ENCODE measurements at regions not wholly inside any gene's neighbourhood (a gene's known extent, or its start where the extent isn't known, plus 50 kb on each side); places are given as distances from the start of the nearest gene placed in this dataset.

GRCh38 chr6:151170622-151171246, 69.0 kb upstream of the AKAP12 start:
- Mint-ChIP-seq H3K4me1 (no peaks in the 10 kb centered on the region), H3K4me3 (no peak overlapping the region), H3K36me3 (ENCODE audit: low read depth) (no peaks in the 10 kb centered on the region), H3K27ac (no peak overlapping the region), H3K9me3 (peaks cover 4% of the 10 kb centered on the region), H3K27me3 (ENCODE audit: low read depth) (peaks cover 4% of the 10 kb centered on the region)
- no peak for TF ChIP-seq CTCF (IDR thresholded peaks at IDR 0.05; ENCODE audit: unreplicated experiment in 3 of 3)

GRCh38 chr6:151172751-151173150, 67.0 kb upstream of the AKAP12 start:
- Mint-ChIP-seq H3K4me3 (no peak overlapping the region), H3K27ac (no peak overlapping the region), H3K4me1 (no peaks in the 10 kb centered on the region), H3K27me3 (ENCODE audit: low read depth) (peaks cover 4% of the 10 kb centered on the region), H3K36me3 (ENCODE audit: low read depth) (no peaks in the 10 kb centered on the region), H3K9me3 (no peaks in the 10 kb centered on the region)
- no peak for TF ChIP-seq CTCF (IDR thresholded peaks at IDR 0.05; ENCODE audit: unreplicated experiment in 3 of 3)

GRCh38 chr6:151175662-151176445, 63.9 kb upstream of the AKAP12 start:
- Mint-ChIP-seq H3K4me3 (no peak overlapping the region), H3K27me3 (ENCODE audit: low read depth) (peaks cover 4% of the 10 kb centered on the region), H3K36me3 (ENCODE audit: low read depth) (no peaks in the 10 kb centered on the region), H3K27ac (peak overlapping the region in 1 of 3 experiments; percentile 3), H3K4me1 (peaks cover 15% of the 10 kb centered on the region), H3K9me3 (no peaks in the 10 kb centered on the region)
- no peak for TF ChIP-seq CTCF (IDR thresholded peaks at IDR 0.05; ENCODE audit: unreplicated experiment in 3 of 3)

GRCh38 chr6:151176911-151177770, 62.6 kb upstream of the AKAP12 start:
- peaks cover 17% of the 10 kb centered on the region for H3K4me1 Mint-ChIP-seq
- H3K36me3 Mint-ChIP-seq (ENCODE audit: low read depth) = no peaks in the 10 kb centered on the region
- no peaks in the 10 kb centered on the region for H3K27me3 Mint-ChIP-seq (ENCODE audit: low read depth)
- no peak for TF ChIP-seq CTCF (IDR thresholded peaks at IDR 0.05; ENCODE audit: unreplicated experiment in 3 of 3)
- H3K9me3 Mint-ChIP-seq = no peaks in the 10 kb centered on the region
- peak overlapping the region in 2 of 3 experiments; percentile 23 to 71 for H3K27ac Mint-ChIP-seq
- H3K4me3 Mint-ChIP-seq = no peak overlapping the region

- Mint-ChIP-seq H3K9me3 (no peaks in the 10 kb centered on the region), H3K36me3 (ENCODE audit: low read depth) (no peaks in the 10 kb centered on the region)
- TF ChIP-seq CTCF (IDR thresholded peaks at IDR 0.05; ENCODE audit: unreplicated experiment in 3 of 3) = no peak
Observed at GRCh38 chr6:151178373-151178772, 61.4 kb upstream of the AKAP12 start.

More at GRCh38 chr6:151178373-151178772, 61.4 kb upstream of the AKAP12 start:
- no peaks in the 10 kb centered on the region for H3K27me3 Mint-ChIP-seq (ENCODE audit: low read depth)
- no peak overlapping the region for H3K27ac Mint-ChIP-seq
- no peak overlapping the region for H3K4me3 Mint-ChIP-seq
- H3K4me1 Mint-ChIP-seq = peaks cover 17% of the 10 kb centered on the region
